Spleen (tissue), 7 donors: ENCODE measurements at regions not wholly inside any gene's neighbourhood (a gene's known extent, or its start where the extent isn't known, plus 50 kb on each side); places are given as distances from the start of the nearest gene placed in this dataset.

Experiments
- CTCF ChIP-seq, 11 experiments: fragments of 200-600 bp in 7 of 11; fragments of 450-650 bp in 4 of 11; sonication (generic) in 4 of 11; IDR thresholded peaks in 8 of 11; conservative IDR thresholded peaks in 3 of 11; 1 replicate in 7 of 11; 2 replicates in 4 of 11; pipeline versions ENCODE4 v1.4.0 to v1.8.0; 2016 to 2021; ENCODE audit warnings: antibody characterized with exemption in 11 of 11, inconsistent platforms in 4 of 11, mild to moderate bottlenecking in 1 of 11
- POLR2A ChIP-seq, 3 donors: fragments of 450-650 bp; IDR thresholded peaks; one replicate each; pipeline ENCODE4 v1.5.1; 2017; ENCODE audit warnings: antibody characterized with exemption in 3 of 3, mild to moderate bottlenecking in 1 of 3
- POLR2AphosphoS5 ChIP-seq, 3 donors: sonication (generic); formaldehyde crosslinking; IDR thresholded peaks; one replicate each; pipeline ENCODE4 v1.5.1; 2017; ENCODE audit warnings: antibody characterized with exemption in 3 of 3
- donor health status: DM: no; HTN: no; CAD: no; lungs with moderate emphysema.
- donor health status: DM: no; HTN: no; CAD: no.
- donor health status: DM: no; HTN: no; CAD: no.

- no peak for TF ChIP-seq CTCF (IDR thresholded peaks at IDR 0.05 in 8 of 11, conservative IDR thresholded peaks at IDR 0.05 in 3 of 11)
- no peak for TF ChIP-seq POLR2A (IDR thresholded peaks at IDR 0.05)
- TF ChIP-seq POLR2AphosphoS5 (IDR thresholded peaks at IDR 0.05): no peak
These were observed 1909.1 kb upstream of the PCDH7 start for GRCh38 chr4:28811025-28811424.
